ENCODE measurements at regions not wholly inside any gene's neighbourhood (a gene's known extent, or its start where the extent isn't known, plus 50 kb on each side); places are given as distances from the start of the nearest gene placed in this dataset.

- Histone ChIP-seq H3K27me3 (ENCODE audit: control insufficient read depth in 4 of 4, insufficient read depth in 4 of 4, low read length in 3 of 4) (no peaks in the 10 kb centered on the region), H3K27ac (ENCODE audit: low read depth in 1 of 2, low read length in 2 of 2) (no peak overlapping the region), H3K9ac (ENCODE audit: low read depth in 1 of 2, low read length in 2 of 2) (no peak overlapping the region), H3K4me1 (ENCODE audit: control insufficient read depth in 4 of 4, insufficient read depth in 4 of 4, low read length in 3 of 4) (no peaks in the 10 kb centered on the region), H3K4me3 (ENCODE audit: low read depth in 1 of 3, low read length in 3 of 3) (no peak overlapping the region), H3K9me3 (ENCODE audit: control insufficient read depth in 4 of 4, low read length in 3 of 4) (no peaks in the 10 kb centered on the region), H3K36me3 (ENCODE audit: control insufficient read depth in 4 of 4, insufficient read depth in 3 of 4, low read depth in 1 of 4, low read length in 3 of 4) (no peaks in the 10 kb centered on the region)
- TF ChIP-seq SP1 (IDR thresholded peaks at IDR 0.05): no peak
- DNase-seq (ENCODE audit: low spot score): no peak
- WGBS: 96% methylated on average over 4 of the region's 4 CpGs
Measured at GRCh38 chr3:124513610-124513997, 216.6 kb upstream of the UMPS start.

DNA sequence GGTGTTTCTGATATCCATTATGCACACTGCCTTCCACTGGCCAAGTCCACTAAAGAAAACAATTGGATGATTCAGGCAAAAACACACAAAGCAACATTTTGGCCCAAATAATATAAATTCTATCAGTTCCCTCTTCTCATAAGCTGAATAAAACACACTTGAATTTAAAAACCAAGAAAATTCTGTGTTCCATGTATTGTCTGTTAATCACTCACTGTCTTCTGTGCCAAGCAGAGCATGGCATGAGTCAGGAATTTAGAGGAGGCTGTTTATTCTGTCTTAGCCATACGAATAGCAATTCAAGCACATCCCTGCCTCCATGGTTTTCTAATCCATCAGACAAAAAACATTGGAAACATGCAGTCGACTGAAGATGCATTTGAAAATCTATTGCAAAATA, 215.6 kb upstream of the UMPS start:
- WGBS: 94% methylated on average over 2 of the region's 2 CpGs
- TF ChIP-seq RAD21 (IDR thresholded peaks at IDR 0.05) (no peak), GABPA (IDR thresholded peaks at IDR 0.05 in 1 of 2, conservative IDR thresholded peaks at IDR 0.05 in 1 of 2) (no peak)
- Histone ChIP-seq H3K27ac (ENCODE audit: low read depth in 1 of 2, low read length in 2 of 2) (no peak overlapping the region), H3K36me3 (ENCODE audit: control insufficient read depth in 4 of 4, insufficient read depth in 3 of 4, low read depth in 1 of 4, low read length in 3 of 4) (no peaks in the 10 kb centered on the region), H3K9ac (ENCODE audit: low read depth in 1 of 2, low read length in 2 of 2) (no peak overlapping the region), H3K27me3 (ENCODE audit: control insufficient read depth in 4 of 4, insufficient read depth in 4 of 4, low read length in 3 of 4) (no peaks in the 10 kb centered on the region), H3K4me1 (ENCODE audit: control insufficient read depth in 4 of 4, insufficient read depth in 4 of 4, low read length in 3 of 4) (no peaks in the 10 kb centered on the region), H3K4me3 (ENCODE audit: low read depth in 1 of 3, low read length in 3 of 3) (no peak overlapping the region), H3K9me3 (ENCODE audit: control insufficient read depth in 4 of 4, low read length in 3 of 4) (no peaks in the 10 kb centered on the region)
- no peak for DNase-seq (ENCODE audit: low spot score)

DNA sequence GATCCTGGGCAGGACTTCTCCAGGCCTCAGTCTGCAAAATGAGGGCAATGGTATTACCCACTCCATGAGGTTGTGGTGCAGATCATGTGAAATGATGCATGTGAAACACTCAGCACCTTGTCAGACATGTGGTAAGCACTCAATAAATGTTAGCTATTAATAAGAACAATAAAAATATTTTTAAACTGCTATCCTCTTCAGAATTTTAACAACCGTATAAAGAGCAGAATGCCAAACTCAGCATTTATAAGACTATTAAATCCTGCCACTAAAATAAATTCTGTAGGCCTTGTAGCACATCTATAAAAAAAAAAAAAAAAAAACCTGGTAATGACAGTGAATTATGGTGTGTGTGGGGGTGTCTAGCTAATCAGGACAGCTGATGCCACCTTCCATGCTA, 213.9 kb upstream of the UMPS start:
- peaks cover 0 to 5% (median 0%) of the 10 kb centered on the region in 4 donors for H3K4me1 ChIP-seq (ENCODE audit: control insufficient read depth in 4 of 4, insufficient read depth in 4 of 4, low read length in 3 of 4)
- 97% methylated on average over 1 of the region's 1 CpG for WGBS
- H3K27me3 ChIP-seq (ENCODE audit: control insufficient read depth in 4 of 4, insufficient read depth in 4 of 4, low read length in 3 of 4): no peaks in the 10 kb centered on the region
- no peaks in the 10 kb centered on the region for H3K36me3 ChIP-seq (ENCODE audit: control insufficient read depth in 4 of 4, insufficient read depth in 3 of 4, low read depth in 1 of 4, low read length in 3 of 4)
- DNase-seq (ENCODE audit: low spot score): no peak
- no peak overlapping the region for H3K27ac ChIP-seq (ENCODE audit: low read depth in 1 of 2, low read length in 2 of 2)
- H3K9me3 ChIP-seq (ENCODE audit: control insufficient read depth in 4 of 4, low read length in 3 of 4): no peaks in the 10 kb centered on the region
- H3K9ac ChIP-seq (ENCODE audit: low read depth in 1 of 2, low read length in 2 of 2): no peak overlapping the region
- TF ChIP-seq YY1 (IDR thresholded peaks at IDR 0.05): no peak
- TF ChIP-seq MAX (IDR thresholded peaks at IDR 0.05): no peak
- TF ChIP-seq TAF1 (conservative IDR thresholded peaks at IDR 0.05): no peak
- no peak for TF ChIP-seq JUND (IDR thresholded peaks at IDR 0.05)
- no peak for TF ChIP-seq RXRA (IDR thresholded peaks at IDR 0.05)
- TF ChIP-seq ATF3 (IDR thresholded peaks at IDR 0.05): no peak
- no peak for TF ChIP-seq SP1 (IDR thresholded peaks at IDR 0.05)
- no peak for TF ChIP-seq NR2F2 (IDR thresholded peaks at IDR 0.05)
- no peak for TF ChIP-seq HNF4A (conservative IDR thresholded peaks at IDR 0.05)
- TF ChIP-seq, protein P1, sequence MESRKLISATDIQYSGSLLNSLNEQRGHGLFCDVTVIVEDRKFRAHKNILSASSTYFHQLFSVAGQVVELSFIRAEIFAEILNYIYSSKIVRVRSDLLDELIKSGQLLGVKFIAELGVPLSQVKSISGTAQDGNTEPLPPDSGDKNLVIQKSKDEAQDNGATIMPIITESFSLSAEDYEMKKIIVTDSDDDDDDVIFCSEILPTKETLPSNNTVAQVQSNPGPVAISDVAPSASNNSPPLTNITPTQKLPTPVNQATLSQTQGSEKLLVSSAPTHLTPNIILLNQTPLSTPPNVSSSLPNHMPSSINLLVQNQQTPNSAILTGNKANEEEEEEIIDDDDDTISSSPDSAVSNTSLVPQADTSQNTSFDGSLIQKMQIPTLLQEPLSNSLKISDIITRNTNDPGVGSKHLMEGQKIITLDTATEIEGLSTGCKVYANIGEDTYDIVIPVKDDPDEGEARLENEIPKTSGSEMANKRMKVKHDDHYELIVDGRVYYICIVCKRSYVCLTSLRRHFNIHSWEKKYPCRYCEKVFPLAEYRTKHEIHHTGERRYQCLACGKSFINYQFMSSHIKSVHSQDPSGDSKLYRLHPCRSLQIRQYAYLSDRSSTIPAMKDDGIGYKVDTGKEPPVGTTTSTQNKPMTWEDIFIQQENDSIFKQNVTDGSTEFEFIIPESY (IDR thresholded peaks at IDR 0.05): no peak
- no peak for TF ChIP-seq HNF4G (IDR thresholded peaks at IDR 0.05)
- no peak for TF ChIP-seq GABPA (IDR thresholded peaks at IDR 0.05 in 1 of 2, conservative IDR thresholded peaks at IDR 0.05 in 1 of 2)
- no peak overlapping the region for H3K4me3 ChIP-seq (ENCODE audit: low read depth in 1 of 3, low read length in 3 of 3)

- H3K4me3 ChIP-seq (ENCODE audit: low read depth in 1 of 3, low read length in 3 of 3): no peak overlapping the region
- H3K9ac ChIP-seq (ENCODE audit: low read depth in 1 of 2, low read length in 2 of 2): no peak overlapping the region
- 87% methylated on average over 2 of the region's 2 CpGs for whole genome bisulfite sequencing
- H3K9me3 ChIP-seq (ENCODE audit: control insufficient read depth in 4 of 4, low read length in 3 of 4): no peaks in the 10 kb centered on the region
- TF ChIP-seq REST (IDR thresholded peaks at IDR 0.05): no peak
- TF ChIP-seq FOXA1 (IDR thresholded peaks at IDR 0.05): no peak
- TF ChIP-seq YY1 (IDR thresholded peaks at IDR 0.05): no peak
- TF ChIP-seq HNF4A (conservative IDR thresholded peaks at IDR 0.05): no peak
- TF ChIP-seq, protein P1 (IDR thresholded peaks at IDR 0.05): no peak
- TF ChIP-seq EGR1 (IDR thresholded peaks at IDR 0.05; ENCODE audit: low read depth in 2 of 2): no peak
- TF ChIP-seq SP1 (IDR thresholded peaks at IDR 0.05): no peak
- TF ChIP-seq HNF4G (IDR thresholded peaks at IDR 0.05): no peak
- TF ChIP-seq NR2F2 (IDR thresholded peaks at IDR 0.05): no peak
- TF ChIP-seq RXRA (IDR thresholded peaks at IDR 0.05): no peak
- H3K27me3 ChIP-seq (ENCODE audit: control insufficient read depth in 4 of 4, insufficient read depth in 4 of 4, low read length in 3 of 4): no peaks in the 10 kb centered on the region
- no peak overlapping the region for H3K27ac ChIP-seq (ENCODE audit: low read depth in 1 of 2, low read length in 2 of 2)
- no peak for DNase-seq (ENCODE audit: low spot score)
- H3K36me3 ChIP-seq (ENCODE audit: control insufficient read depth in 4 of 4, insufficient read depth in 3 of 4, low read depth in 1 of 4, low read length in 3 of 4): no peaks in the 10 kb centered on the region
- peaks cover 0 to 6% (median 0%) of the 10 kb centered on the region in 4 donors for H3K4me1 ChIP-seq (ENCODE audit: control insufficient read depth in 4 of 4, insufficient read depth in 4 of 4, low read length in 3 of 4)
Measured at GRCh38 chr3:124517306-124517705, 212.9 kb upstream of the UMPS start.

All from liver (tissue), 7 donors.